Naive thymus-derived CD8-positive, alpha-beta T cell (primary cell): ENCODE measurements at regions not wholly inside any gene's neighbourhood (a gene's known extent, or its start where the extent isn't known, plus 50 kb on each side); places are given as distances from the start of the nearest gene placed in this dataset.
"Not testable (repeated sequence)": the region's sequence is repeated elsewhere in the genome, so short reads cannot be mapped to it uniquely, and the experiment has no call there.

Experiments used
- ATAC-seq, 2 donors: fragments of 150-1000 bp; cut with Tn5 transposase in 1 of 2; sonication (Bioruptor Pico), chemical (Tn5 transposase) in 1 of 2; 1 replicate in 1 of 2; 2 replicates in 1 of 2; pipeline ENCODE4 v1.10.0; 2021; ENCODE audit warnings: mild to moderate bottlenecking in 2 of 2, moderate library complexity in 2 of 2
- POLR2A ChIA-PET: fragments of 350-600 bp; sonication (Branson Sonifier 250); formaldehyde crosslinking; loops from one replicate; lab custom pipeline; 2021; ENCODE audit warnings: antibody characterized with exemption; lab: Charles Lee
- DNase-seq, 10 donors: peaks; one replicate each; pipeline versions ENCODE4 v3.0.0 to v3.0.0-alpha.2; 2020 to 2022
- H3K27ac Mint-ChIP-seq, 10 donors: one replicate each; pipeline ENCODE4 v1.8.0; 2020 to 2022; ENCODE audit warnings: mild to moderate bottlenecking in 10 of 10, mixed read lengths in 10 of 10, moderate library complexity in 4 of 10, inconsistent platforms in 1 of 10
- H3K27me3 Mint-ChIP-seq, 5 donors: one replicate each; pipeline ENCODE4 v1.8.0; 2021 to 2022; ENCODE audit warnings: mixed read lengths in 5 of 5
- H3K36me3 Mint-ChIP-seq, 3 donors: one replicate each; pipeline ENCODE4 v1.8.0; 2020 to 2022; ENCODE audit warnings: mixed read lengths in 3 of 3, mild to moderate bottlenecking in 2 of 3, inconsistent platforms in 1 of 3
- H3K4me1 Mint-ChIP-seq, 4 donors: one replicate each; pipeline ENCODE4 v1.8.0; 2021 to 2022; ENCODE audit warnings: mixed read lengths in 4 of 4
- H3K4me3 Mint-ChIP-seq, 10 donors: one replicate each; pipeline ENCODE4 v1.8.0; 2020 to 2022; ENCODE audit warnings: mild to moderate bottlenecking in 10 of 10, mixed read lengths in 10 of 10, moderate library complexity in 6 of 10, inconsistent platforms in 1 of 10
- H3K9me3 Mint-ChIP-seq, 9 donors: one replicate each; pipeline ENCODE4 v1.8.0; 2020 to 2022; ENCODE audit warnings: mixed read lengths in 9 of 9, mild to moderate bottlenecking in 3 of 9, inconsistent platforms in 1 of 9, moderate library complexity in 1 of 9

DNA sequence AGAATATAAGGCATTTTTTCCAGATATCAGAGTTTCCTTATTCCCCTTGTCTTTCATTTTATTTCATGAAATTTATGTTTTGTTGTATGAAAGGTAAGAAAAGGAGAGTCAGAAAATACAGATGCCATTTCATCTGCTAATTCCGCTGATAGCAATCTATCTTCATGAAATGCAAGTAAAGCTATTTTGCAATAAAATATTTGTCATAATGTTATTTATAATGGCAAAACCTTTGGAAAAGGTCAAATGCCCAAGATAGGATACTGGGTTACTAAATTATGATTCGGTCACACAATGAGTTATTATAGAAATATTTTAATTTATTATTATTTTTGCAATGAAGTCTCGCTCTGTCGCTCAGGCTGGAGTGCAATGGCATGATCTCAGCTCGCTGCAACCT, 124.2 kb downstream of the SPP2 start:
- Mint-ChIP-seq H3K4me3 (no peak overlapping the region), H3K27me3 (peaks cover 0 to 2% (median 0%) of the 10 kb centered on the region in 5 donors), H3K4me1 (peaks cover 0 to 7% (median under 1%) of the 10 kb centered on the region in 4 donors), H3K27ac (no peak overlapping the region), H3K36me3 (peaks cover 0 to 3% (median 0%) of the 10 kb centered on the region in 3 donors), H3K9me3 (no peaks in the 10 kb centered on the region)
- ATAC-seq = no peak
- POLR2A ChIA-PET = interaction anchor here (0.6 kb wide), 1 partner anchor 737 kb away, joined by 3 read pairs; no protein-coding TSS in a partner anchor
- no peak for DNase-seq

DNA sequence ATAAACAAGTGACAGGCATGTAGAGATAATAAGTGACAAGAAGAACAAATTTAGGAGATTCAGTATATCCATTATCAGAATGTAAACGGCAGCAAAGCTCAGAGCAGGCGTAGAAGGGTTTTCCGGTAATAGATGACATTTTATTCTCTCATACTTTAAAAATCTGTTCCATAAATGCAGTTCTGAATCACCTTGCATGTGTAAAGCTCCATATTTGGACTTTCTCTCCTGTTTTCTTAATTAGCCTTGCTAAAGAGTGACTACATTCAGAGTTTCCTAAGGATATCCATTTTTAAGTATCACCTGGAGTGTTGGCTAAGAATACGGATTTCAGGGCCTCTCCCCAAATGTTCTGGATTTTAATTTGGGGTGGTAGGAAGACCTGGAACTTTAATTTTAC, 122.0 kb downstream of the SPP2 start:
- Mint-ChIP-seq H3K9me3 (no peaks in the 10 kb centered on the region), H3K27me3 (no peaks in the 10 kb centered on the region), H3K4me1 (peaks cover 0 to 4% (median 0%) of the 10 kb centered on the region in 4 donors), H3K27ac (no peak overlapping the region), H3K36me3 (no peaks in the 10 kb centered on the region), H3K4me3 (no peak overlapping the region)
- POLR2A ChIA-PET = interaction anchor here (0.9 kb wide), 1 partner anchor 8 kb away, joined by 3 read pairs; no protein-coding TSS in a partner anchor
- ATAC-seq (no peak), DNase-seq (no peak)

DNA sequence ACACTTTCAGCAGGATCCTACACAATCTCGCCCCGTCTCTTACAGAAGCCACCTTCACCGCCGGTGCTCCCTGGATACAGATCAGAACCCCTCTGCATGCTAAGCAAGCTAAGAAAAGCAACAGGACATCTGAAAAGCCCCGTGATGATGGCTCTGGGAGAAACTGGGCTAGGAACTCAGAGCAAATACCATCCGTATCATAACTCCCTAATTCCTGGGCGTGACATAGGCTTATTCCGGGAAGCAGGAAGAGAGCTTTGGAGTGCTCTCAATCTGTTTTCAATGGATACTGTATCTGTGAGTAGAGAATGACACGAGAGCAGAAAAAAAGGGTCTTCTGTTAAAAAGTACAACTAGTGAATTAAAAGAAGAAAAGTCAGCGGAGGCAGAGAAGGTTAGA, 121.6 kb downstream of the SPP2 start:
- Mint-ChIP-seq H3K9me3 (no peaks in the 10 kb centered on the region), H3K27me3 (no peaks in the 10 kb centered on the region), H3K4me3 (no peak overlapping the region), H3K4me1 (peaks cover 0 to 4% (median 0%) of the 10 kb centered on the region in 4 donors), H3K36me3 (no peaks in the 10 kb centered on the region), H3K27ac (no peak overlapping the region)
- POLR2A ChIA-PET = interaction anchor here (0.9 kb wide), 1 partner anchor 8 kb away, joined by 3 read pairs; no protein-coding TSS in a partner anchor
- no peak for ATAC-seq
- DNase-seq = no peak

GRCh38 chr2:234171666-234172065, 121.2 kb downstream of the SPP2 start:
- POLR2A ChIA-PET = interaction anchor here (0.9 kb wide), 1 partner anchor 7 kb away, joined by 3 read pairs; no protein-coding TSS in a partner anchor
- Mint-ChIP-seq H3K4me3 (no peak overlapping the region), H3K4me1 (peaks cover 0 to 4% (median 2%) of the 10 kb centered on the region in 4 donors), H3K27me3 (no peaks in the 10 kb centered on the region), H3K36me3 (no peaks in the 10 kb centered on the region), H3K27ac (no peak overlapping the region), H3K9me3 (no peaks in the 10 kb centered on the region)
- no peak for ATAC-seq
- no peak for DNase-seq

DNA sequence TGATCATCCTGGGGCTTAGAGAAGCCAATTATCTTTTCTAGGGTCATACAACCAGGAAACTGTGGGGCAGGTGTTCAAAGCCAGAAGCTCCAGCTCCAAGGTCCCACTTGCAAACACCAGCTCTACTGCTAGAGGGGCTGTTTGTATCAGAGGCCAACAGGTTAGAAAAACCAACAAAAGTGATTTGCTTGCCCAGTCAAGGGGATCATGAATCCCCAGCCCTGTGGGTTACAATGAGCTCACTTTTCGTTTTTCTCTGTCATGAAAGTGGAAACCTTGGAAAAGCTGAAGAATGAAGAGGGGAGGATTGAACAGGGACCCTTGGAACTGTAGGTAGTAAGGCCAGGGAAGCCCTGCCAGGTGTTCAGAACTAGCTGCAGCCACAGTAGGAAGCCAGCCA, 119.2 kb downstream of the SPP2 start:
- H3K27me3 Mint-ChIP-seq = no peaks in the 10 kb centered on the region
- no peaks in the 10 kb centered on the region for H3K36me3 Mint-ChIP-seq
- ATAC-seq (no peak), DNase-seq (no peak)
- H3K4me1 Mint-ChIP-seq = peaks cover 11 to 22% (median 13%) of the 10 kb centered on the region in 4 donors
- H3K9me3 Mint-ChIP-seq = no peaks in the 10 kb centered on the region
- H3K27ac Mint-ChIP-seq = no peak overlapping the region
- no peak overlapping the region for H3K4me3 Mint-ChIP-seq
- POLR2A ChIA-PET = interaction anchor here (0.7 kb wide), 1 partner anchor 24 kb away, joined by 5 read pairs; no protein-coding TSS in a partner anchor

DNA sequence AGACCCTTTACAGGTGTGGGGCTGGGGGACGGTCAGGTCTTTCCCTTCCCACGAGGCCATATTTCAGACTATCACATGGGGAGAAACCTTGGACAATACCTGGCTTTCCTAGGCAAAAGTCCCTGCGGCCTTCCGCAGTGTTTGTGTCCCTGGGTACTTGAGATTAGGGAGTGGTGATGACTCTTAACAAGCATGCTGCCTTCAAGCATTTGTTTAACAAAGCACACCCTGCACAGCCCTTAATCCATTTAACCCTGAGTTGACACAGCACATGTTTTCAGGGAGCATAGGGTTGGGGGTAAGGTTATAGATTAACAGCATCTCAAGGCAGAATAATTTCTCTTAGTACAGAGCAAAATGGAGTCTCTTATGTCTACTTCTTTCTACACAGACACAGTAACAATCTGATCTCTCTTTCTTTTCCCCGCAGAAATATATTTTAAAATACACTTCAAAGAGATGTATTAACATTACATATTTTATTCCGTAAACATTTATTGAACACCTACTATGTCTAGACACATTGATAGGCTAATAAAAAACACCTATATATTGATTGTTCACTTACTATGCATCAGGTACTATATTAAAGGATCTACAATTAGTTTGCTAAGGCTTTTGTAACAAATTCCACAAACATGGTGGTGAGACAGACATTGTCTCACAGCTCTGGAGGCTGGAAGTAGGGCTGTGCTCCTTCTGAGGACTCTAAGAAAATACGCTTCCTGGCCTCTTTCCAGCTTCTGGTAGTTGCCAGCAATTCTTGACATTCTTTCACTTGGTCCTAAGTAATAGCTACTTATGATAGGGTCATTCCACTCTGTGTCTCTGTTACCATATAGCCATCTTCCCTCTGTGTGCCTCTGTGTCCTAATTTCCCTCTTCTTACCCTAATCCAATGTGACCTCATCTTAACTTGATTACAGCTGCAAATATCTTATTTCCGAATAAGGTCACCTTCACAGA, 118.4 kb downstream of the SPP2 start:
- ATAC-seq, DNase-seq, H3K4me3 Mint-ChIP-seq, POLR2A ChIA-PET, H3K36me3 Mint-ChIP-seq, H3K27me3 Mint-ChIP-seq, H3K9me3 Mint-ChIP-seq, H3K27ac Mint-ChIP-seq: not testable (repeated sequence)
- peaks cover 15 to 30% (median 20%) of the 10 kb centered on the region in 4 donors for H3K4me1 Mint-ChIP-seq

- Mint-ChIP-seq H3K27me3 (no peaks in the 10 kb centered on the region), H3K4me3 (no peak overlapping the region), H3K9me3 (no peaks in the 10 kb centered on the region), H3K36me3 (no peaks in the 10 kb centered on the region), H3K27ac (peak overlapping the region in 2 of 10 donors; percentile 45 to 53), H3K4me1 (peaks cover 21 to 43% (median 27%) of the 10 kb centered on the region in 4 donors)
- ATAC-seq (no peak), DNase-seq (no peak)
- POLR2A ChIA-PET = no interaction called here
These were observed 116.0 kb downstream of the SPP2 start for GRCh38 chr2:234166531-234166930.

DNA sequence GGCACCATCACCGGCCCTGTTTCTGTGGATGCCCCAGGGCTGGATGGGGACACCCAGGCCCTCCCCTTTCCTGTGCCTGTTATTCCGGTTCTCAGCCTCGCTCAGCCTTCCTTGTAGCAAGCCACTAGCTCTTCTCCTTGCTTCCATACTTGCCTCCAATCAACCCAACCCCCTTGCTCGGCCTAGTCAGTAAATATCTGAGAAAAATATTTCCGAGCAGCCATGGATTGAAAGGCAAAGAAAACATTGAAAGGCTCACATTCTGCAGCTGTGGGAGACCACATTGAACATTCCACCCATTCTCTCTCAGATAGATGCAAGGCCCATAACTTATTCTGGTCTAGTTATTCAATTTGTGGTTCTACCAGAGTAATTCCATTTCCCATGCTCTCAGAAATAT, 114.9 kb downstream of the SPP2 start:
- ATAC-seq = no peak
- Mint-ChIP-seq H3K36me3 (no peaks in the 10 kb centered on the region), H3K27me3 (no peaks in the 10 kb centered on the region), H3K4me3 (peak overlapping the region in 1 of 10 donors; percentile 11), H3K27ac (peak overlapping the region in 3 of 10 donors; percentile 37 to 63 (median 57)), H3K4me1 (peaks cover 19 to 43% (median 27%) of the 10 kb centered on the region in 4 donors), H3K9me3 (no peaks in the 10 kb centered on the region)
- DNase-seq = no peak
- POLR2A ChIA-PET = interaction anchor here (0.6 kb wide), 1 partner anchor 103 kb away, joined by 3 read pairs; no protein-coding TSS in a partner anchor

GRCh38 chr2:234164493-234165413, 114.3 kb downstream of the SPP2 start:
- Mint-ChIP-seq H3K27me3 (no peaks in the 10 kb centered on the region), H3K36me3 (no peaks in the 10 kb centered on the region), H3K9me3 (no peaks in the 10 kb centered on the region), H3K4me1 (peaks cover 19 to 43% (median 27%) of the 10 kb centered on the region in 4 donors), H3K4me3 (peak overlapping the region in 8 of 10 donors; percentile 10 to 50 (median 26)), H3K27ac (peak overlapping the region in 9 of 10 donors; percentile 3 to 85 (median 75))
- DNase-seq = peak; percentile 8 to 69 (median 46)
- POLR2A ChIA-PET = interaction anchor here (1.1 kb wide), 1 partner anchor 8 kb away, joined by 3 read pairs; no protein-coding TSS in a partner anchor
- ATAC-seq = peak; percentile 98 to 100

DNA sequence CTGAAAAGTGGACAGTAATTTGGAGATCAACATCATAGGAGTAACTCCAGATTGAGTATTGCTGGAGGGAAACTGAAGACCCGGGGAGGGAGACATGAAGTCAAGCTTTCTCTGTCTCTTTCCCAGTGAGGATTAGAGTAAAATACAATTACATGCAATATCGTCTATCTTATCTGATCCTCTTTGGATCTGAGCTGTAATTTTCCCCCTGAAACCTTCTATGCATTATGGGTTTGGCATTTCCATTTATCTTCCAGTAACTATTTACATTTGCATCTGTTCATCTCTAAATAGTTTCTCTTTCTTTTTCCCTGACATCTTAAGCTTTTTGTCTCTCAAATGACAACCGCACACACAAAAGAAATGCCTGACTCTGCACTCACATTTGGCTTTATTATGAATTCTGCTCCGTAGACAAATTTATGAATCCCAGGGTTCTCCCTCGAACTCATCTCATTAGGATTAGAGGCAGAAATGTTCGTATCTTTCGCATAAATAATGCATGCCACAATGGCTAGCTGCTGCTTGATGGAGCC, 113.1 kb downstream of the SPP2 start:
- peaks cover 19 to 43% (median 27%) of the 10 kb centered on the region in 4 donors for H3K4me1 Mint-ChIP-seq
- H3K27me3 Mint-ChIP-seq = no peaks in the 10 kb centered on the region
- no peak for DNase-seq
- no peaks in the 10 kb centered on the region for H3K36me3 Mint-ChIP-seq
- no peaks in the 10 kb centered on the region for H3K9me3 Mint-ChIP-seq
- no peak for ATAC-seq
- peak overlapping the region in 5 of 10 donors; percentile 3 to 63 (median 44) for H3K27ac Mint-ChIP-seq
- H3K4me3 Mint-ChIP-seq = peak overlapping the region in 1 of 10 donors; percentile 17
- POLR2A ChIA-PET = interaction anchor here (1.1 kb wide), 1 partner anchor 9 kb away, joined by 3 read pairs; no protein-coding TSS in a partner anchor

GRCh38 chr2:234162861-234163260, 112.4 kb downstream of the SPP2 start:
- POLR2A ChIA-PET = no interaction called here
- peaks cover 20 to 43% (median 27%) of the 10 kb centered on the region in 4 donors for H3K4me1 Mint-ChIP-seq
- H3K36me3 Mint-ChIP-seq = no peaks in the 10 kb centered on the region
- peaks cover 0 to 3% (median 0%) of the 10 kb centered on the region in 5 donors for H3K27me3 Mint-ChIP-seq
- ATAC-seq = no peak
- no peak for DNase-seq
- H3K9me3 Mint-ChIP-seq = no peaks in the 10 kb centered on the region
- H3K4me3 Mint-ChIP-seq = no peak overlapping the region
- peak overlapping the region in 4 of 10 donors; percentile 9 to 61 (median 54) for H3K27ac Mint-ChIP-seq

DNA sequence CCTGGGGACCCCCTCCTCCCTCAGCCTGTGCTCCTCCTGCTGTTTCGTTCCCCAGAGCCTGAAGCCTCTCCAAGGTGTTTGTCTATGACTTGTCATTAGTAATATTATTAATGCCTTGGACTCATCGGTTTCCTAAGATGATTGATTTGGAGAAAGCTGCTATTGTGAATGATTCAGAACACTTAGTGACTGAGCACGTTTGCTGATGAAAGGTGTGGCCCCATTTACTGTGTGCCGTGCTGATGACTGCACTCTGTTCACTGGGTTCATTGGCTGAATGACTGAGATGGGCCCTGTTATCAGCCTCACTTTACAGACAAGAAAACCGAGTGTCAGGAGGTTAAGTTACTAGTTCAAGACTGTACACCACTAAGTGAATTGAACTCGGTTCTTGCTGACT, 111.4 kb downstream of the SPP2 start:
- POLR2A ChIA-PET = no interaction called here

More for the DNA sequence above, 111.4 kb downstream of the SPP2 start:
- Mint-ChIP-seq H3K4me3 (no peak overlapping the region), H3K36me3 (no peaks in the 10 kb centered on the region), H3K27ac (peak overlapping the region in 1 of 10 donors; percentile 13), H3K9me3 (no peaks in the 10 kb centered on the region), H3K4me1 (peaks cover 20 to 42% (median 27%) of the 10 kb centered on the region in 4 donors), H3K27me3 (peaks cover 0 to 3% (median 0%) of the 10 kb centered on the region in 5 donors)
- DNase-seq = no peak
- ATAC-seq = no peak
